Fibroblast of lung (primary cell): ENCODE measurements at regions not wholly inside any gene's neighbourhood (a gene's known extent, or its start where the extent isn't known, plus 50 kb on each side); places are given as distances from the start of the nearest gene placed in this dataset.

ENCODE experiments used
- EZH2 ChIP-seq: IDR thresholded peaks from 2 replicates; pipeline ENCODE4 v1.5.1; 2012; ENCODE audit warnings: low read length, control low read depth, mild to moderate bottlenecking; ENCODE audit errors: missing control alignments
- TF ChIP-seq, protein P1 (sequence below), 2 donors: IDR thresholded peaks in 1 of 2; conservative IDR thresholded peaks in 1 of 2; 1 replicate in 1 of 2; 2 replicates in 1 of 2; pipeline ENCODE4 v1.5.1; 2011 to 2012; ENCODE audit warnings: low read length in 2 of 2, control low read depth in 1 of 2, inconsistent platforms in 1 of 2, low read depth in 1 of 2, mild to moderate bottlenecking in 1 of 2

DNA sequence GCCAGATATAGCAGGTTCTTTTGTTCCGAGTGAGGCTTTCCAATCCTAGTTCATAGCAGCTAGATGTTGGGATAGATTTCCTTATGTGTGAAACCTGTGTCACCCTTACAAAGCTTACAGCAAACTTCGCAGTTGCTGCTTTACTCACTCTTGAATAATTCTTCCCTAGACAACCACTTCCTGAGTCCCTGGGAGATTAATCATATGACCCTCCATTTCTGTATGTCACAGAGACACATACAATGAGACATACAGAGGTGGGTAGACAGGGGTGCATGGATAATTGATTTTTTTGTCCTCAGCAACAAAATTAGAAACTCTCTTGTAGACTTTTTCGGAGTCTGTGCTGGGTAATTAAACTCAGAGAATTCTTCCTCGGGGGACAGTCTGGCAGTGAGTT lies 163.2 kb downstream of the NSUN3 start:
- TF ChIP-seq EZH2: no peak
- TF ChIP-seq, protein P1, sequence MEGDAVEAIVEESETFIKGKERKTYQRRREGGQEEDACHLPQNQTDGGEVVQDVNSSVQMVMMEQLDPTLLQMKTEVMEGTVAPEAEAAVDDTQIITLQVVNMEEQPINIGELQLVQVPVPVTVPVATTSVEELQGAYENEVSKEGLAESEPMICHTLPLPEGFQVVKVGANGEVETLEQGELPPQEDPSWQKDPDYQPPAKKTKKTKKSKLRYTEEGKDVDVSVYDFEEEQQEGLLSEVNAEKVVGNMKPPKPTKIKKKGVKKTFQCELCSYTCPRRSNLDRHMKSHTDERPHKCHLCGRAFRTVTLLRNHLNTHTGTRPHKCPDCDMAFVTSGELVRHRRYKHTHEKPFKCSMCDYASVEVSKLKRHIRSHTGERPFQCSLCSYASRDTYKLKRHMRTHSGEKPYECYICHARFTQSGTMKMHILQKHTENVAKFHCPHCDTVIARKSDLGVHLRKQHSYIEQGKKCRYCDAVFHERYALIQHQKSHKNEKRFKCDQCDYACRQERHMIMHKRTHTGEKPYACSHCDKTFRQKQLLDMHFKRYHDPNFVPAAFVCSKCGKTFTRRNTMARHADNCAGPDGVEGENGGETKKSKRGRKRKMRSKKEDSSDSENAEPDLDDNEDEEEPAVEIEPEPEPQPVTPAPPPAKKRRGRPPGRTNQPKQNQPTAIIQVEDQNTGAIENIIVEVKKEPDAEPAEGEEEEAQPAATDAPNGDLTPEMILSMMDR (conservative IDR thresholded peaks at IDR 0.05 in 1 of 2, IDR thresholded peaks at IDR 0.05 in 1 of 2; ENCODE audit: low read depth in 1 of 2, low read length in 2 of 2): no peak
